GDM1 (cell line): ENCODE measurements at regions not wholly inside any gene's neighbourhood (a gene's known extent, or its start where the extent isn't known, plus 50 kb on each side); places are given as distances from the start of the nearest gene placed in this dataset.

ENCODE experiments used
- DNase-seq: peaks from one replicate; lab custom pipeline; 2025; lab: John Stamatoyannopoulos, UW

- no peak for DNase-seq
Observed at GRCh38 chr20:52820641-52821292, 151.4 kb upstream of the TSHZ2 start.

- DNase-seq = no peak
Observed at GRCh38 chr20:52818491-52818890, 153.7 kb upstream of the TSHZ2 start.

GRCh38 chr20:52817981-52818380 lies 154.2 kb upstream of the TSHZ2 start:
- no peak for DNase-seq

- DNase-seq = no peak
Observed at GRCh38 chr20:52817511-52817910, 154.6 kb upstream of the TSHZ2 start.

GRCh38 chr20:52814371-52814770 lies 157.8 kb upstream of the TSHZ2 start:
- DNase-seq = no peak

- DNase-seq = no peak
Observed at GRCh38 chr20:52812231-52812847, 159.8 kb upstream of the TSHZ2 start.

GRCh38 chr20:52809003-52809402 lies 163.2 kb upstream of the TSHZ2 start:
- DNase-seq = no peak

GRCh38 chr20:52806918-52807317 lies 165.2 kb upstream of the TSHZ2 start:
- DNase-seq = no peak

GRCh38 chr20:52805843-52806242 lies 166.3 kb upstream of the TSHZ2 start:
- no peak for DNase-seq

GRCh38 chr20:52805296-52805571 lies 166.9 kb upstream of the TSHZ2 start:
- no peak for DNase-seq

GRCh38 chr20:52804497-52805295 lies 167.5 kb upstream of the TSHZ2 start:
- DNase-seq = no peak

GRCh38 chr20:52801628-52802006 lies 170.5 kb upstream of the TSHZ2 start:
- no peak for DNase-seq

GRCh38 chr20:52800734-52801627 lies 171.2 kb upstream of the TSHZ2 start:
- no peak for DNase-seq

- no peak for DNase-seq
Observed at GRCh38 chr20:52799130-52799529, 173.0 kb upstream of the TSHZ2 start.

- DNase-seq = no peak
Observed at GRCh38 chr20:52798124-52798523, 174.0 kb upstream of the TSHZ2 start.

- no peak for DNase-seq
Observed at GRCh38 chr20:52794853-52795252, 177.3 kb upstream of the TSHZ2 start.

- no peak for DNase-seq
Observed at GRCh38 chr20:52793339-52793963, 178.7 kb upstream of the TSHZ2 start.

- no peak for DNase-seq
Observed at GRCh38 chr20:52791091-52791490, 181.1 kb upstream of the TSHZ2 start.

GRCh38 chr20:52789716-52790115 lies 182.4 kb upstream of the TSHZ2 start:
- no peak for DNase-seq

- DNase-seq = no peak
Observed at GRCh38 chr20:52787962-52788361, 184.2 kb upstream of the TSHZ2 start.

- DNase-seq = no peak
Observed at GRCh38 chr20:52787216-52787615, 184.9 kb upstream of the TSHZ2 start.

- no peak for DNase-seq
Observed at GRCh38 chr20:52785679-52786078, 186.5 kb upstream of the TSHZ2 start.
